ENCODE measurements at regions not wholly inside any gene's neighbourhood (a gene's known extent, or its start where the extent isn't known, plus 50 kb on each side); places are given as distances from the start of the nearest gene placed in this dataset.

- TF ChIP-seq POLR2A (IDR thresholded peaks at IDR 0.05; ENCODE audit: low read length) (no peak), GATA1 (IDR thresholded peaks at IDR 0.05; ENCODE audit: low read depth, low read length) (no peak)
Measured at GRCh38 chr5:166365164-166365563, 1926.3 kb upstream of the WWC1 start.
